IMR-90 (cell line): ENCODE measurements at regions not wholly inside any gene's neighbourhood (a gene's known extent, or its start where the extent isn't known, plus 50 kb on each side); places are given as distances from the start of the nearest gene placed in this dataset.

Source experiments
- ATAC-seq: fragments of 200-7000 bp; cut with Tn5 transposase; 2 replicates; pipeline ENCODE4 v1.9.1; 2020; ENCODE audit warnings: low read depth, mild to moderate bottlenecking, moderate library complexity
- BruUV-seq: library from RNA; stranded (reverse); fragments of 400-500 nt; replicated peaks from 2 replicates; lab custom pipeline; 2021; lab: Mats Ljungman, UMichigan
- CTCF ChIA-PET: fragments of 300-600 bp; formaldehyde crosslinking; extraction: SDS; loops from one replicate; lab custom pipeline; 2021; ENCODE audit warnings: antibody characterized with exemption; lab: Yijun Ruan, JAX
- POLR2A ChIA-PET: fragments of 300-600 bp; sonication (Branson Sonifier 250); formaldehyde crosslinking; loops from one replicate; lab custom pipeline; 2022; ENCODE audit warnings: antibody characterized with exemption; ENCODE audit not compliant: unreplicated experiment; lab: Charles Lee
- DNase-seq: peaks from one replicate; pipeline ENCODE4 v3.0.0; 2013
- H2AFZ ChIP-seq: replicated peaks from 2 replicates; pipeline ENCODE3; 2013; ENCODE audit warnings: low read length, mild to moderate bottlenecking; ENCODE audit not compliant: poor library complexity
- H2AK5ac ChIP-seq: 2 replicates; pipeline ENCODE4 v1.6.1; 2013; ENCODE audit warnings: low read depth, low read length, inconsistent platforms
- H2AK9ac ChIP-seq: replicated peaks from 2 replicates; pipeline ENCODE3; 2013; ENCODE audit warnings: mild to moderate bottlenecking, low read depth, low read length, moderate library complexity; ENCODE audit not compliant: poor library complexity
- H2BK120ac ChIP-seq: 2 replicates; pipeline ENCODE4 v1.6.1; 2013; ENCODE audit warnings: low read depth, low read length, inconsistent platforms
- H2BK15ac ChIP-seq: 3 replicates; pipeline ENCODE4 v1.6.1; 2013; ENCODE audit warnings: low read depth, low read length, inconsistent platforms
- H2BK20ac ChIP-seq: 2 replicates; pipeline ENCODE4 v1.6.1; 2013; ENCODE audit warnings: low read depth, mild to moderate bottlenecking, inconsistent platforms, low read length, moderate library complexity
- H2BK5ac ChIP-seq: 2 replicates; pipeline ENCODE4 v1.6.1; 2013; ENCODE audit warnings: mild to moderate bottlenecking, low read depth, low read length, inconsistent platforms; ENCODE audit not compliant: poor library complexity, severe bottlenecking
- H3K14ac ChIP-seq: replicated peaks from 2 replicates; pipeline ENCODE4 v1.6.1; 2013; ENCODE audit warnings: low read depth, low read length, inconsistent platforms
- H3K18ac ChIP-seq: 2 replicates; pipeline ENCODE4 v1.6.1; 2013; ENCODE audit warnings: low read depth, low read length, control low read depth
- H3K23ac ChIP-seq: 2 replicates; pipeline ENCODE4 v1.6.1; 2013; ENCODE audit warnings: low read depth, low read length, inconsistent platforms
- H3K27ac ChIP-seq: 2 replicates; pipeline ENCODE4 v1.5.1; 2013; ENCODE audit warnings: mild to moderate bottlenecking, control low read depth, low read length; ENCODE audit not compliant: insufficient read depth
- H3K27me3 ChIP-seq: 2 replicates; pipeline ENCODE4 v1.6.1; 2013; ENCODE audit warnings: low read length; ENCODE audit not compliant: control insufficient read depth, insufficient read depth
- H3K36me3 ChIP-seq: 2 replicates; pipeline ENCODE4 v1.6.1; 2013; ENCODE audit warnings: low read length, mixed read lengths; ENCODE audit not compliant: control insufficient read depth, insufficient read depth
- H3K4ac ChIP-seq: 2 replicates; pipeline ENCODE4 v1.6.1; 2013; ENCODE audit warnings: low read depth, low read length, inconsistent platforms
- H3K4me1 ChIP-seq: 2 replicates; pipeline ENCODE4 v1.6.1; 2013; ENCODE audit warnings: low read length, mixed read lengths; ENCODE audit not compliant: control insufficient read depth, insufficient read depth
- H3K4me2 ChIP-seq: 2 replicates; pipeline ENCODE4 v1.6.1; 2013; ENCODE audit warnings: low read depth, mild to moderate bottlenecking, control low read depth, low read length, moderate library complexity
- H3K4me3 ChIP-seq: 2 replicates; pipeline ENCODE4 v1.5.1; 2013; ENCODE audit warnings: low read depth, mild to moderate bottlenecking, control low read depth, low read length, moderate library complexity; ENCODE audit not compliant: insufficient read depth
- H3K56ac ChIP-seq: 2 replicates; pipeline ENCODE4 v1.6.1; 2013; ENCODE audit warnings: low read length, inconsistent platforms; ENCODE audit not compliant: insufficient read depth; ENCODE audit errors: extremely low read depth
- H3K79me1 ChIP-seq, 2 experiments: 2 replicates each; pipeline ENCODE4 v1.6.1; 2013; ENCODE audit warnings: low read length in 2 of 2, inconsistent platforms in 1 of 2, low read depth in 1 of 2
- H3K9ac ChIP-seq: 2 replicates; pipeline ENCODE4 v1.6.1; 2013; ENCODE audit warnings: low read depth, low read length, control low read depth
- H3K9me1 ChIP-seq: 2 replicates; pipeline ENCODE4 v1.6.1; 2013; ENCODE audit warnings: low read length, inconsistent platforms; ENCODE audit not compliant: insufficient read depth
- H3K9me3 ChIP-seq: 2 replicates; pipeline ENCODE4 v1.6.1; 2013; ENCODE audit warnings: low read length; ENCODE audit not compliant: control insufficient read depth, insufficient read depth
- H4K20me1 ChIP-seq: 2 replicates; pipeline ENCODE4 v1.6.1; 2013; ENCODE audit warnings: low read length, inconsistent platforms; ENCODE audit not compliant: insufficient read depth
- H4K5ac ChIP-seq: 2 replicates; pipeline ENCODE4 v1.6.1; 2013; ENCODE audit warnings: mild to moderate bottlenecking, low read depth, low read length, control low read depth
- H4K8ac ChIP-seq, 2 experiments: 2 replicates each; pipeline ENCODE4 v1.6.1; 2013; ENCODE audit warnings: low read depth in 2 of 2, low read length in 2 of 2, control low read depth in 1 of 2, inconsistent platforms in 1 of 2
- H4K91ac ChIP-seq: 2 replicates; pipeline ENCODE4 v1.6.1; 2013; ENCODE audit warnings: low read depth, low read length, inconsistent platforms; ENCODE audit not compliant: insufficient read depth
- CEBPB ChIP-seq: IDR thresholded peaks from 2 replicates; pipeline ENCODE4 v1.6.1; 2012; ENCODE audit warnings: low read depth, low read length, improper control_type of control experiment
- FOS ChIP-seq: fragments of 150-350 bp; IDR thresholded peaks from 2 replicates; pipeline ENCODE4 v1.6.1; 2016; ENCODE audit warnings: low read depth, low read length
- MAZ ChIP-seq: IDR thresholded peaks from 2 replicates; pipeline ENCODE4 v1.6.1; 2012; ENCODE audit warnings: low read depth, mild to moderate bottlenecking, low read length, improper control_type of control experiment, moderate library complexity, borderline replicate concordance
- RCOR1 ChIP-seq: IDR thresholded peaks from 2 replicates; pipeline ENCODE4 v1.6.1; 2012; ENCODE audit warnings: mild to moderate bottlenecking, low read length, improper control_type of control experiment; ENCODE audit not compliant: insufficient replicate concordance
- WGBS, 2 experiments: methylation state at CpG; one replicate each; pipeline versions ENCODE4 v1.1.5 to v1.1.7; 2013; ENCODE audit warnings: missing lambda C conversion rate in 2 of 2; ENCODE audit not compliant: insufficient read length in 1 of 2; ENCODE audit errors: extremely low coverage in 2 of 2; 5-methylcytosine and 5-hydroxymethylcytosine counted together
- dilution Hi-C: fragments of 300-500 bp; cut with HindIII; formaldehyde crosslinking; loops from one replicate; pipeline ENCODE4 v1.14.3; 2018; ENCODE audit warnings: low sequenced_read_pairs; ENCODE audit not compliant: unreplicated experiment
- in situ Hi-C: fragments of 300-500 bp; cut with MboI; formaldehyde crosslinking; loops from 3 replicates; pipeline ENCODE4 v1.14.3; 2019; ENCODE audit warnings: low sequenced_read_pairs, inconsistent platforms, mixed read lengths
- intact Hi-C: fragments of 100-400 bp; cut with micrococcal nuclease; formaldehyde crosslinking; loops from 2 replicates; pipeline ENCODE4 v1.10.0; 2022
- TF ChIP-seq, protein P1 (sequence below): conservative IDR thresholded peaks from 2 replicates; pipeline ENCODE4 v1.5.1; 2012; ENCODE audit warnings: mild to moderate bottlenecking, low read depth, low read length, improper control_type of control experiment

DNA sequence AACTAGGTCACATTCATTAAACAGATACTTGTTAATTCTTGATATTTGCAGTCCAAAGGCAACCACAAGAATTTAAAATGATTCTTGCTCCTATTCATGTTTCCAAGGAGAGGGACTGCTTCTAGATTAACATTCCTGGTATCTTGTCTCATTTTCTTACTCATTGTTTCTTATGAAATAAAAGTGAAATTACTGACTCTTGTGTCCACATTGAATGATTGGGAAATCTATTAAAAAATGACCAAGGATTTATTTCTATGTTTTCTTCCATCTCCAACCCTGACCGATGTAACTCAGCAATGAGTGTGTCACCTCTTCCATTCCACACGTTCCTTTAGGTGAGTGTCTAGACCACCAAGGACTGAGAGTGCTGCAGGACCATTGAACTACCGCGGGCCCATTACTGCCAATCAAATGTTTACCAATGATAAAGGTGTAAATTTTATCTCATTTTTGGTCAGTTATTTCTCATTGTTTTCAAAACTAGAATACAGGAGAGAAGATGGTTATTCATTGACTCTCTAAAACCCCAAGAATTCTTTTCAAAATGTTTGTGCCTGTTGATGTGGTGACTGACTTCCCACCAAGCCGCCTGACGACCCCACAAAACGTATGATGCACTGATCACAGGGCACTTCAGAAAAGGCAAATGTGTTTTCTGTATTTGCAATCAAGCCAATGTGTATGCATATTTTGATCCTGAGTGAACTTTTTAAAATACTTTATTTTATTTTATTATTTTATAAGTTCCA lies 414.6 kb upstream of the PTBP2 start:
- intact Hi-C loops, result no loop called here
- Histone ChIP-seq H3K56ac (no peak overlapping the region), H3K4me1 (no peaks in the 10 kb centered on the region; the same call in 1 of the 2 replicates), H3K14ac (no peak overlapping the region), H3K79me1 (no peaks in the 10 kb centered on the region), H2AFZ (no peak overlapping the region), H2AK9ac (no peak overlapping the region), H3K27me3 (no peaks in the 10 kb centered on the region), H3K9ac (no peak overlapping the region), H3K9me3 (no peaks in the 10 kb centered on the region), H2AK5ac (no peak overlapping the region; the same call in 1 of the 2 replicates), H3K9me1 (no peaks in the 10 kb centered on the region), H2BK15ac (no peak overlapping the region), H2BK20ac (no peak overlapping the region), H3K27ac (no peak overlapping the region), H3K4ac (0 out of 2 replicates have a peak overlapping the region, but pooled peaks have one; percentile 57), H3K4me3 (no peak overlapping the region), H3K4me2 (no peak overlapping the region), H3K23ac (no peak overlapping the region), H4K91ac (no peak overlapping the region), H3K36me3 (no peaks in the 10 kb centered on the region), H2BK5ac (no peak overlapping the region), H4K8ac (no peak overlapping the region; a peak in 1 of 4 replicates), H2BK120ac (no peak overlapping the region), H3K18ac (no peak overlapping the region), H4K20me1 (no peaks in the 10 kb centered on the region), H4K5ac (no peak overlapping the region)
- BruUV-seq, result no TSS peak
- in situ Hi-C loops, result no loop called here
- TF ChIP-seq, protein P1, sequence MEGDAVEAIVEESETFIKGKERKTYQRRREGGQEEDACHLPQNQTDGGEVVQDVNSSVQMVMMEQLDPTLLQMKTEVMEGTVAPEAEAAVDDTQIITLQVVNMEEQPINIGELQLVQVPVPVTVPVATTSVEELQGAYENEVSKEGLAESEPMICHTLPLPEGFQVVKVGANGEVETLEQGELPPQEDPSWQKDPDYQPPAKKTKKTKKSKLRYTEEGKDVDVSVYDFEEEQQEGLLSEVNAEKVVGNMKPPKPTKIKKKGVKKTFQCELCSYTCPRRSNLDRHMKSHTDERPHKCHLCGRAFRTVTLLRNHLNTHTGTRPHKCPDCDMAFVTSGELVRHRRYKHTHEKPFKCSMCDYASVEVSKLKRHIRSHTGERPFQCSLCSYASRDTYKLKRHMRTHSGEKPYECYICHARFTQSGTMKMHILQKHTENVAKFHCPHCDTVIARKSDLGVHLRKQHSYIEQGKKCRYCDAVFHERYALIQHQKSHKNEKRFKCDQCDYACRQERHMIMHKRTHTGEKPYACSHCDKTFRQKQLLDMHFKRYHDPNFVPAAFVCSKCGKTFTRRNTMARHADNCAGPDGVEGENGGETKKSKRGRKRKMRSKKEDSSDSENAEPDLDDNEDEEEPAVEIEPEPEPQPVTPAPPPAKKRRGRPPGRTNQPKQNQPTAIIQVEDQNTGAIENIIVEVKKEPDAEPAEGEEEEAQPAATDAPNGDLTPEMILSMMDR, result no peak
- no peak for TF ChIP-seq MAZ
- no peak for TF ChIP-seq RCOR1
- TF ChIP-seq CEBPB, result peak; percentile 87
- TF ChIP-seq FOS, result 0 out of 2 replicates have a peak, but pooled peaks have one; percentile 5
- peak; percentile 71 for DNase-seq
- dilution Hi-C loops, result no loop called here
- no CpG with 5 or more reads among the region's 7 CpGs for WGBS, 2 experiments
- ChIA-PET CTCF (interaction anchor here (0.6 kb wide), 1 partner anchor 419 kb away, joined by 3 read pairs; no protein-coding TSS in a partner anchor), POLR2A (no interaction called here)
- ATAC-seq, result peak; percentile 70
